ENCODE measurements at regions not wholly inside any gene's neighbourhood (a gene's known extent, or its start where the extent isn't known, plus 50 kb on each side); places are given as distances from the start of the nearest gene placed in this dataset.

DNA sequence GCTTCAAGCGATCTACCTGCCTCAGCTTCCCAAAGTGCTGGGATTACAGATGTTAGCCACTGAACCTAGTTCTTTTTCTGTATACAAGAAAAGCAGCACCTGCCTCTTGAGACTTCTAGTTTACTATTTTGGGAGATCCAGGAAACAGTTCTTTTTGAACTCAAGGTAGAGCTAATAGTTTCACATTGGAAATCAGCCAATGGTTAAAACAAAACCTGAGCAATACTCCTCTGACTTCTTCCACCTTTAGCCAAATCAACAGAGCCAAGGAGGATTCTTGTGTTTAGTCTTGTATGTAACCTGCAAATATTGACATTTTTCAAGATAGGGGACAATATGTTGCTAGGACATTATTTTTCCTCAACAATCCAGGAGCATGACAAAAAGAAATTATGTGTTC, 349.4 kb downstream of the SH3GL2 start:
- TF ChIP-seq, protein P1, sequence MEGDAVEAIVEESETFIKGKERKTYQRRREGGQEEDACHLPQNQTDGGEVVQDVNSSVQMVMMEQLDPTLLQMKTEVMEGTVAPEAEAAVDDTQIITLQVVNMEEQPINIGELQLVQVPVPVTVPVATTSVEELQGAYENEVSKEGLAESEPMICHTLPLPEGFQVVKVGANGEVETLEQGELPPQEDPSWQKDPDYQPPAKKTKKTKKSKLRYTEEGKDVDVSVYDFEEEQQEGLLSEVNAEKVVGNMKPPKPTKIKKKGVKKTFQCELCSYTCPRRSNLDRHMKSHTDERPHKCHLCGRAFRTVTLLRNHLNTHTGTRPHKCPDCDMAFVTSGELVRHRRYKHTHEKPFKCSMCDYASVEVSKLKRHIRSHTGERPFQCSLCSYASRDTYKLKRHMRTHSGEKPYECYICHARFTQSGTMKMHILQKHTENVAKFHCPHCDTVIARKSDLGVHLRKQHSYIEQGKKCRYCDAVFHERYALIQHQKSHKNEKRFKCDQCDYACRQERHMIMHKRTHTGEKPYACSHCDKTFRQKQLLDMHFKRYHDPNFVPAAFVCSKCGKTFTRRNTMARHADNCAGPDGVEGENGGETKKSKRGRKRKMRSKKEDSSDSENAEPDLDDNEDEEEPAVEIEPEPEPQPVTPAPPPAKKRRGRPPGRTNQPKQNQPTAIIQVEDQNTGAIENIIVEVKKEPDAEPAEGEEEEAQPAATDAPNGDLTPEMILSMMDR (IDR thresholded peaks at IDR 0.05) = no peak
- TF ChIP-seq POLR2A (IDR thresholded peaks at IDR 0.05) = no peak
